EL (cell line): ENCODE measurements at regions not wholly inside any gene's neighbourhood (a gene's known extent, or its start where the extent isn't known, plus 50 kb on each side); places are given as distances from the start of the nearest gene placed in this dataset.
"Not testable (repeated sequence)": the region's sequence is repeated elsewhere in the genome, so short reads cannot be mapped to it uniquely, and the experiment has no call there.

Experiments
- DNase-seq: peaks from one replicate; pipeline ENCODE4 v3.0.0-alpha.2; 2016

GRCh38 chr6:793261-793660 lies 100.3 kb upstream of the EXOC2 start:
- DNase-seq = no peak

DNA sequence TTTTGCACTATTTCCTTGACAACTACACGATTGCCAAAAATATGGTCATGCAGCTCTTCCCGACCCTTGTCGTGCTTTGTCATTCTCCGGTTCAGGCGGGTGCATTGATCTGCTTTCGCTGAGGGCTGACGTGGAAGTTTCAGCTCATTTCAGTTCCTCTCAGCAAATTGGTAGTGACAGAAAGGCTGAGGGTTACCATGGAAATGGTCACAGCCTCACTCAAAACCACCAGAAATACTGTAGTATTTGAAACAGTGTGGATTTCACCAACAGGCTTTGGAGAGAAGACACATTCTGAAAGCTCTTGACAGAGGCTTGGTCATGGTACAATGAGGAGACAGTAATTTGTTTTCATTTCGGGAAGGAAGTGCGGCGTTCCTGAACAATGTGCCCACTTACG lies 99.7 kb upstream of the EXOC2 start:
- DNase-seq = no peak

DNA sequence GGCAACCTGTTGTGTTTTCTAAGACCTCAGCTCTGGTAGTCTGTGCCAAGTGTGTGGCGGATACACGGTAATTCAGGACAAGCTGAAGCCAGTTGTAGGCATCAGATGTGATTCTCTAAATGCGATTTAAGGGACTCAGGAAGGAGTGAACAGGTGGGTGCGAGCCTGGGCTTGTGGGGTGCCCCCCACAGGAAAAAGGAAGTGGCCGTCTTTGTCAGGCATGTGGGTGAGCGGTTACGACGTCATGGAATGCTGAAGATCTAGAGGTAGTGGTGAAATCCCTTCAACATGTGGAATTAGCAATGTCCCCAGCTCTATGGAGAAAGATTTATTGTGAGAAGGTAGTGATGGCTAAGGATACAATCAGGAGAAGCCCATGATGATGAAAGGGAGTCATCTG lies 95.1 kb upstream of the EXOC2 start:
- DNase-seq = no peak

GRCh38 chr6:786946-787763 lies 94.2 kb upstream of the EXOC2 start:
- DNase-seq = peak; percentile 17

DNA sequence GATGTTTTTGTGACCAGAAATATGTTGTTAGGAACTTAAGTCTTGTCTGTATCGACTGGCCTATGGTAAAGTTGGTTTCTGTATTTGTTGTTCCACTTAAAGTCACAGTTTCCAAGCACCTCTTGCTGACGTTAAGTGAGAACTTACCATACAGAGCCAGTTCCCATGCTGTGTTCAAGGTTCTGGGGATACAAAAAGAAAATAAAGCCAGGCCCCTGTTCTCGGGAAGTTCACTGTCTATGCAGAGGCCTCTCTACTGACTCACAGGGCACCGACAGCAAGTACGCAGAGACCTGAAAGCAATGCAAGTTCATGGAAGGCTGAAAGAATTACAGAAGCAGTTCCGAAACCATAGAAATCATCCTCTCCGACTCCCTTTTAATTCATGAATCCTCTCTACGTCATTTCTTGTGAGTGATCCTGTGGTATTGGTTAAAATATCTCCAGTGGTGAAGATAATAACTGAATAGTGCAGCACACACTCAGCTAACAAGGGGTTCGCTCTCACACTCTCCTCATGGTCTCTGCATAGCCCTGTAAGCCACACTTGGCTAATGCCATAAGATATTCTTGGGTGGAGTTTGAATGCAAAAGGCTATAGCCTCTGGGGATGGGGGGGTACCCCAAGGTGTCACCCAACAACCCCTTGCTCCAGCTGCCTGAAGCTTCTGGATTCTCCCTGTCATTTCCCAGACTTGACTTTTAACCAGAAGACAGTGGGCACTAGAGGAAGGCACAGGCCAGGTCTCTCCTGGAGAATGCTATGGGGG lies 91.2 kb upstream of the EXOC2 start:
- no peak for DNase-seq

GRCh38 chr6:782141-782540 lies 89.2 kb upstream of the EXOC2 start:
- peak; percentile 4 for DNase-seq

GRCh38 chr6:781350-781961 lies 88.5 kb upstream of the EXOC2 start:
- DNase-seq = no peak

GRCh38 chr6:780706-781105 lies 87.8 kb upstream of the EXOC2 start:
- no peak for DNase-seq

GRCh38 chr6:776951-777350 lies 84.0 kb upstream of the EXOC2 start:
- no peak for DNase-seq

DNA sequence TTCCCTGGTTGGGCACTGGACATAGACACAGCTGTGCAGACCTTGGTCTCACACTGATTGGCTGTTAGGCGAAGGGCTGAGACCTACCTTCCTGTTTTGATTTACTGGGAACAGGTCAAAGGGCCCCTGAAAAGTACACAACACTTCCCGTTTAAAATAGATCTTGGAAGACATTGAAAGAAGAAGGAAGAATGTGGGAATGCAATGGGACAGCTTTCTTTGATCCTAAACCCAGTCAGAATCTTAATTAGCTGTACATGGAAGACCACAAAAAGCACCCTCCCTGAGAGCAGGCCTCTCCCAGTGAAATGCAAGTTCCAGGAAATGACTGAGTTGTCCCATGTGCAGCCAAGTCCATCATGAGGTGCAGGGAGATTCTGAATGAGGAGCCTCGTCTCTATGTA lies 83.6 kb upstream of the EXOC2 start:
- no peak for DNase-seq

DNA sequence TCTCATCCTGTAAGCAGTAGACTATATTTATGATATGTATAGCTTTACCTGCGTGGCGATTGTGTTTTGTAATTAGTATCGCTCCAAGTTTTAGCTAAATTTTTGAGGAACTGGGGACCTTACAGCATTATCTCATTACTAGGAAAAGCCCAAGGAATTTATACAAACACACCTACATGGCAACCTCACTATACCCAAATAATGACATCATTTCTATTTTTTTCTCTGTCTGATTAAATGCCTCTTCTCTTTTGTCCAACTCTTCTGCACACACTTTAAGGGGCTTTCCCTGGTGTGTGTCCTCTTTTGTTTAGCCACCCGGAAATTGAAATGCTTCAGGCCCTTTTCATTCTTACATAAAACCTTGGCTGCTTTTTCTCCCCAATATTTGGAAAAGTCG lies 82.9 kb upstream of the EXOC2 start:
- DNase-seq = no peak

GRCh38 chr6:771683-772082 lies 78.7 kb upstream of the EXOC2 start:
- DNase-seq = not testable (repeated sequence)

DNA sequence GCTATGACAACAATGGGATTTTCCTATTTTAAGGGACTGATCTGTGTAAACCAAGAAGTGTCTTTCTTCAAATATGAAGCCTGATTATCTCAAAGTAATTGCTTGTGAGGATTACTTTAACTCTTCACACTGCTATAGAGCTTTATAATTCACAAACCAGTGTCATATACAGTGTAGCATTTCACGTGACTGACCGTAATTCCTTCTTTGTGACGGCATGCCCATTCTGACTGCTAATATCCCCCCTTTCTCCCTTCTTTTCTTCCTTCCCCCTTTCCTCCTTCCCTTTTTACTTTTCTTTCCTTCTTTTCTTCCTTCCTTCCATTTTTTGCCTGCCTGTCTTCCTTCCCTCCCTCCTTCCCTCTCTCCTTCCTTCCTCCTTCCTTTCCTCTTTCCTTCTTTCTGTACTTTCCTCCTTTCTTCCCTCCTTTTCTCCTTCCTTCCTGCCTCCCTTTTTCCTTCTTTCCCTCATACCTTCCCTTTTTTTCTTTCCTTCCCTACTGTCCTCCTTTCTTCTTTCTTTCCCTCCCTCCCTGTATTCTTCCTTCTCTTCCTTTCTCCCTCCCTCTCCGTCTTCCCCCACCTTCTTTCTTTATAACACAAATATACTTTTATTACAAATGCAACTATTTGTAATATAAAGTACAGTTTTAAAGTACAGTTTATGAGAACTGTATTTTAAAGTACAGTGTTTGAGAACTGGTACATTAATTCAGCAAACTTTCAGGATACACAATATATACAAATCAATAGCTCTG lies 75.0 kb upstream of the EXOC2 start:
- no peak for DNase-seq

GRCh38 chr6:766625-767024 lies 73.7 kb upstream of the EXOC2 start:
- DNase-seq = peak; percentile 23

DNA sequence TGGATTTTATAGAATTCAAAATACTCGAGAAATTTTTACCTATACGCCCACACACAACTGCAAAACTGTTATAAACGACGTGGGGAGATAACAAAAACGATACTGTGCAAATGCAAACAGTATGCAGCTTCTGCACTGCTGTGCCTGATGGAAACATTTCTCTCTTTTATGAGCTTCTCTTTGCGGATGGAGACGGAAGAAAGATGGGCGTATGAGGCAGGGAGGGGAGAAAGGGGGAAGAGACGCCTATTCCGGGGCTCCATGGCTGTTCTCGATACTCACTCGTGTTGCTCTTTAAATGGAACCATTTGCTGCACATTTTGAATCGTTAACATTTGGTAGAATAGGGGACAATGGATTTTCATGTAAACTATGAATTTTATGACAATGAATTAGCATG lies 69.1 kb upstream of the EXOC2 start:
- DNase-seq = no peak

GRCh38 chr6:760982-761955 lies 68.3 kb upstream of the EXOC2 start:
- peak; percentile 46 for DNase-seq

DNA sequence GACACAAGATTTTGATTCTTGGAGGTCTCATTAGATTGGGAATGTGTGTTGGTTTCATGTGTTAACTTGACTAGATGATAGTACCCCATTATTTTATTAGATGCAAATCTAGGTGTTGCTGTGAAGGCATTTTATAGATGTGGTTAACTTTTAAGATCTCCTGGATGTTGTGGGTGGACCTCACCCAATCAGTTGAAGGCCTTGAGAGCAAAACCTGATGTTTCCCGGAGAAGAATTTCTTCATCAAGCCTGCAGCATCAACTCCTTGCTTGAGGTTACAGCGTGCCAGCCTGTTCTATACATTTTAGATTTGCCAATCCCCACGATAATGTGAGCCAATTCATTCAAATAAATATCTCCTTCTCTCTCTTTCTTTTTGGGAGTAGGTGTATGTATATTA lies 66.8 kb upstream of the EXOC2 start:
- DNase-seq = no peak

GRCh38 chr6:756224-756623 lies 63.3 kb upstream of the EXOC2 start:
- no peak for DNase-seq

DNA sequence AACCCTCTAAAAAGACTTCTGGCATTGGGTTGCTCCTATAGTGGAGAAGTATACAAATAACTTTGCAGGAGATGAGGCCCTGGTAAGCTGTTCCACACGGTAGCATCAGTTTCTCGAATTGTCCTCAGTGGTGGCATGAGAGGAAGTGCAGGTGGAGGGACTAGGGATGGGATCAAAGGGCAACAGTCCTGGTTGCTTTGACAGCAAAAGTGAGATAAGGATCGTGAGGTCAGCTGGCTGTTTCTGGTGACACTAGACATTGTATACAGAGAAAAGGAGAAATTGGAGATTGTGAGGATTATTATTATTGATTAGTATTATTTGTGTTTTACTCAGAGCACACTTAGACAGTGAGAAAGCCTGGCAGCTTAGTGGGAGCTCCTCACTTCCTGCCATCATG lies 61.3 kb upstream of the EXOC2 start:
- no peak for DNase-seq

- peak; percentile 48 for DNase-seq
Measured at GRCh38 chr6:753486-753885, 60.5 kb upstream of the EXOC2 start.

DNA sequence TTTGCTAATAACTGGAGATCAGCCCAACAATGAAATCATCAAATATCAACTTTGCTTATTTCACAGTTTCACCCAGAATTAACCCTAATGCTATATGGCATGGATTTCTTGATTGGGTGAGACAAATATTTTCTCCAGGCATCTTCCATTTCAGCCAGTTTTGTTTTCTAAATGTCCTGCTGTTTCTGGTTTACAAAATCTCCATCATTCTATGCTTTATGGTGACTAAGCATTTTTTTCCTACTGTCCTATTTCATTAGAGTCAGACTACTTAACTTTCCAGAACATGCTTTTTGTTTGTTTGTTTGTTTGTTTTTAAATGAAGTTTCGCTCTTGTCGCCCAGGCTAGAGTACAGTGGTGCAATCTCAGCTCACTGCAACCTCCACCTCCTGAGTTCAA lies 59.5 kb upstream of the EXOC2 start:
- DNase-seq = no peak

GRCh38 chr6:751765-752164 lies 58.8 kb upstream of the EXOC2 start:
- no peak for DNase-seq
